AML-193 (cell line): ENCODE measurements at regions not wholly inside any gene's neighbourhood (a gene's known extent, or its start where the extent isn't known, plus 50 kb on each side); places are given as distances from the start of the nearest gene placed in this dataset.
"Not testable (repeated sequence)": the region's sequence is repeated elsewhere in the genome, so short reads cannot be mapped to it uniquely, and the experiment has no call there.

Experiments used
- DNase-seq, 2 experiments: peaks; one replicate each; lab custom pipeline; 2025; lab: John Stamatoyannopoulos, UW

- DNase-seq, result no peak
These were observed 798.5 kb upstream of the EPHA7 start for GRCh38 chr6:94217836-94218235.

GRCh38 chr6:94215552-94215951 is 796.2 kb upstream of the EPHA7 start:
- DNase-seq, result no peak

GRCh38 chr6:94213226-94213625 is 793.9 kb upstream of the EPHA7 start:
- no peak for DNase-seq

- no peak for DNase-seq
These were observed 777.5 kb upstream of the EPHA7 start for GRCh38 chr6:94196891-94197290.

- no peak for DNase-seq
These were observed 770.7 kb upstream of the EPHA7 start for GRCh38 chr6:94190030-94190429.

- DNase-seq, result no peak
These were observed 765.5 kb upstream of the EPHA7 start for GRCh38 chr6:94184666-94185464.

- no peak for DNase-seq
These were observed 758.1 kb upstream of the EPHA7 start for GRCh38 chr6:94177429-94177828.

- no peak for DNase-seq
These were observed 756.1 kb upstream of the EPHA7 start for GRCh38 chr6:94175465-94175864.

GRCh38 chr6:94163877-94164276 is 744.5 kb upstream of the EPHA7 start:
- no peak for DNase-seq

GRCh38 chr6:94150886-94151285 is 731.5 kb upstream of the EPHA7 start:
- DNase-seq, result no peak

GRCh38 chr6:94144807-94145206 is 725.4 kb upstream of the EPHA7 start:
- no peak for DNase-seq

- DNase-seq, result not testable (repeated sequence)
These were observed 717.8 kb upstream of the EPHA7 start for GRCh38 chr6:94137178-94137577.

- DNase-seq, result no peak
These were observed 713.7 kb upstream of the EPHA7 start for GRCh38 chr6:94133106-94133505.

- DNase-seq, result no peak
These were observed 711.9 kb upstream of the EPHA7 start for GRCh38 chr6:94131271-94131670.

- no peak for DNase-seq
These were observed 711.1 kb upstream of the EPHA7 start for GRCh38 chr6:94130478-94130877.

- no peak for DNase-seq
These were observed 710.6 kb upstream of the EPHA7 start for GRCh38 chr6:94129926-94130325.

- DNase-seq, result no peak
These were observed 708.4 kb upstream of the EPHA7 start for GRCh38 chr6:94127716-94128115.

GRCh38 chr6:94124333-94124732 is 705.0 kb upstream of the EPHA7 start:
- no peak for DNase-seq

GRCh38 chr6:94121094-94121493 is 701.7 kb upstream of the EPHA7 start:
- DNase-seq, result no peak

GRCh38 chr6:94099072-94099471 is 679.7 kb upstream of the EPHA7 start:
- no peak for DNase-seq

- no peak for DNase-seq
These were observed 676.6 kb upstream of the EPHA7 start for GRCh38 chr6:94095961-94096360.

- no peak for DNase-seq
These were observed 670.6 kb upstream of the EPHA7 start for GRCh38 chr6:94089941-94090340.

- no peak for DNase-seq
These were observed 669.5 kb upstream of the EPHA7 start for GRCh38 chr6:94088870-94089269.

GRCh38 chr6:94074764-94075163 is 655.4 kb upstream of the EPHA7 start:
- DNase-seq, result no peak
